H1 (cell line): ENCODE measurements at regions not wholly inside any gene's neighbourhood (a gene's known extent, or its start where the extent isn't known, plus 50 kb on each side); places are given as distances from the start of the nearest gene placed in this dataset.

Experiments used
- CTCF ChIA-PET: fragments of 300-600 bp; sonication (Branson Sonifier 250); formaldehyde crosslinking; loops from one replicate; lab custom pipeline; 2021; ENCODE audit not compliant: partially characterized antibody; lab: Charles Lee
- POLR2A ChIA-PET: fragments of 300-600 bp; sonication (Branson Sonifier 250); formaldehyde crosslinking; loops from one replicate; lab custom pipeline; 2021; ENCODE audit warnings: inconsistent platforms; ENCODE audit not compliant: partially characterized antibody; lab: Charles Lee
- DNase-seq, 2 experiments: peaks; one replicate each; pipeline versions ENCODE4 v3.0.0 to v3.0.0-alpha.2; 2010 to 2022; ENCODE audit warnings: low spot score in 2 of 2, low read depth in 1 of 2, mixed read lengths in 1 of 2
- FAIRE-seq: peaks from 2 replicates; lab custom pipeline; 2011; peaks lifted over from hg19 to GRCh38; lab: Jason Lieb, UNC
- H2AFZ ChIP-seq: 2 replicates; pipeline ENCODE4 v1.8.1; 2012; ENCODE audit warnings: low read length, inconsistent platforms
- H2AK5ac ChIP-seq: 2 replicates; pipeline ENCODE4 v1.6.1; 2013; ENCODE audit warnings: low read depth, low read length
- H2BK120ac ChIP-seq: replicated peaks from 2 replicates; pipeline ENCODE3; 2013; ENCODE audit warnings: low read depth, low read length, inconsistent platforms
- H2BK12ac ChIP-seq: 2 replicates; pipeline ENCODE4 v1.6.1; 2013; ENCODE audit warnings: low read depth, low read length
- H2BK15ac ChIP-seq: 2 replicates; pipeline ENCODE4 v1.6.1; 2013; ENCODE audit warnings: low read length
- H2BK20ac ChIP-seq: 2 replicates; pipeline ENCODE4 v1.6.1; 2013; ENCODE audit warnings: low read length
- H2BK5ac ChIP-seq: 2 replicates; pipeline ENCODE4 v1.6.1; 2013; ENCODE audit warnings: low read depth, low read length
- H3K14ac ChIP-seq: 2 replicates; pipeline ENCODE4 v1.6.1; 2013; ENCODE audit warnings: inconsistent platforms; ENCODE audit not compliant: insufficient read length
- H3K18ac ChIP-seq: 2 replicates; pipeline ENCODE4 v1.6.1; 2013; ENCODE audit warnings: low read length; ENCODE audit errors: extremely low read depth
- H3K23ac ChIP-seq: 2 replicates; pipeline ENCODE4 v1.6.1; 2013; ENCODE audit warnings: inconsistent platforms; ENCODE audit not compliant: insufficient read length
- H3K23me2 ChIP-seq: 2 replicates; pipeline ENCODE4 v1.6.1; 2013; ENCODE audit warnings: low read depth, low read length
- H3K27ac ChIP-seq: 2 replicates; pipeline ENCODE4 v1.6.1; 2011; ENCODE audit warnings: low read depth, low read length, inconsistent platforms
- H3K27me3 ChIP-seq, 4 experiments: replicated peaks in 1 of 4; 1 replicate in 1 of 4; 2 replicates in 3 of 4; pipeline versions ENCODE4 v1.6.1 to v1.8.1; 2011 to 2013; ENCODE audit warnings: low read length in 3 of 4, mild to moderate bottlenecking in 3 of 4, inconsistent platforms in 2 of 4, mixed read lengths in 2 of 4, moderate library complexity in 1 of 4; ENCODE audit not compliant: control insufficient read depth in 3 of 4, insufficient read depth in 3 of 4; ENCODE audit errors: extremely low read depth in 1 of 4
- H3K36me3 ChIP-seq, 4 experiments: 2 replicates each; pipeline versions ENCODE4 v1.6.1 to v1.8.1; 2011 to 2013; ENCODE audit warnings: mild to moderate bottlenecking in 4 of 4, low read length in 3 of 4, moderate library complexity in 2 of 4, control low read depth in 1 of 4, inconsistent platforms in 1 of 4; ENCODE audit not compliant: insufficient read depth in 4 of 4, control insufficient read depth in 2 of 4
- H3K4ac ChIP-seq: replicated peaks from 2 replicates; pipeline ENCODE3; 2013; ENCODE audit warnings: low read length, low read depth, mixed read lengths, inconsistent platforms; ENCODE audit not compliant: insufficient read length
- H3K4me1 ChIP-seq, 4 experiments: replicated peaks in 1 of 4; 1 replicate in 1 of 4; 2 replicates in 3 of 4; pipeline versions ENCODE4 v1.6.1 to v1.8.1; 2011 to 2013; ENCODE audit warnings: low read length in 3 of 4, inconsistent platforms in 2 of 4, mixed read lengths in 1 of 4; ENCODE audit not compliant: insufficient read depth in 4 of 4, control insufficient read depth in 3 of 4
- H3K4me2 ChIP-seq, 2 experiments: 2 replicates each; pipeline versions ENCODE4 v1.6.1 to v1.8.1; 2011 to 2013; ENCODE audit warnings: low read depth in 2 of 2, low read length in 2 of 2, control low read depth in 1 of 2, inconsistent platforms in 1 of 2, mild to moderate bottlenecking in 1 of 2; ENCODE audit not compliant: insufficient read depth in 1 of 2
- H3K4me3 ChIP-seq, 4 experiments: fragments of 200-600, 300-600 bp in 1 of 4; sonication (generic), shearing (Covaris generic), sonication (Bioruptor Twin) in 1 of 4; 2 replicates each; pipeline versions ENCODE4 v1.5.1 to v1.8.1; 2011 to 2016; ENCODE audit warnings: low read length in 4 of 4, low read depth in 3 of 4, control low read depth in 2 of 4, inconsistent platforms in 2 of 4, mild to moderate bottlenecking in 2 of 4, mixed read lengths in 1 of 4, moderate library complexity in 1 of 4; ENCODE audit not compliant: insufficient read depth in 2 of 4; ENCODE audit errors: extremely low read depth in 1 of 4
- H3K56ac ChIP-seq: replicated peaks from 2 replicates; pipeline ENCODE3; 2013; ENCODE audit warnings: low read depth, mild to moderate bottlenecking, mixed read lengths, low read length, inconsistent platforms; ENCODE audit not compliant: insufficient read length
- H3K79me1 ChIP-seq: 2 replicates; pipeline ENCODE4 v1.6.1; 2013; ENCODE audit warnings: low read depth, low read length, control low read depth
- H3K79me2 ChIP-seq, 2 experiments: 2 replicates each; pipeline versions ENCODE4 v1.6.1 to v1.8.1; 2012 to 2013; ENCODE audit warnings: low read length in 2 of 2, mild to moderate bottlenecking in 2 of 2, inconsistent platforms in 1 of 2; ENCODE audit not compliant: insufficient read depth in 2 of 2, control insufficient read depth in 1 of 2
- H3K9ac ChIP-seq, 4 experiments: replicated peaks in 1 of 4; 1 replicate in 1 of 4; 2 replicates in 3 of 4; pipeline versions ENCODE4 v1.6.1 to v1.8.1; 2011 to 2013; ENCODE audit warnings: low read depth in 3 of 4, low read length in 3 of 4, control low read depth in 2 of 4, mild to moderate bottlenecking in 2 of 4, moderate library complexity in 2 of 4, inconsistent platforms in 1 of 4; ENCODE audit errors: extremely low read depth in 1 of 4
- H3K9me3 ChIP-seq, 2 experiments: 2 replicates each; pipeline versions ENCODE4 v1.6.1 to v1.8.1; 2012 to 2013; ENCODE audit warnings: mild to moderate bottlenecking in 2 of 2, moderate library complexity in 2 of 2, control low read depth in 1 of 2, inconsistent platforms in 1 of 2, low read depth in 1 of 2, low read length in 1 of 2, mixed read lengths in 1 of 2; ENCODE audit not compliant: insufficient read depth in 2 of 2
- H4K20me1 ChIP-seq, 2 experiments: replicated peaks in 1 of 2; 2 replicates each; pipeline versions ENCODE3 to v1.8.1; 2011 to 2013; ENCODE audit warnings: inconsistent platforms in 2 of 2, low read length in 2 of 2, mild to moderate bottlenecking in 1 of 2; ENCODE audit not compliant: insufficient read depth in 2 of 2, control insufficient read depth in 1 of 2
- H4K5ac ChIP-seq: 2 replicates; pipeline ENCODE4 v1.6.1; 2013; ENCODE audit warnings: low read length, low read depth, mixed read lengths, inconsistent platforms; ENCODE audit not compliant: insufficient read length
- H4K8ac ChIP-seq: 2 replicates; pipeline ENCODE4 v1.8.0; 2013; ENCODE audit warnings: mild to moderate bottlenecking, moderate library complexity, low read length, inconsistent platforms; ENCODE audit not compliant: insufficient read depth; ENCODE audit errors: extremely low read depth
- H4K91ac ChIP-seq: replicated peaks from 2 replicates; pipeline ENCODE3; 2013; ENCODE audit warnings: low read length, mixed read lengths, inconsistent platforms; ENCODE audit not compliant: insufficient read length
- CHD2 ChIP-seq: IDR thresholded peaks from 2 replicates; pipeline ENCODE4 v1.6.1; 2012; ENCODE audit warnings: low read length, improper control_type of control experiment
- RBBP5 ChIP-seq: IDR thresholded peaks from 2 replicates; pipeline ENCODE4 v1.7.1; 2012; ENCODE audit warnings: low read depth, mild to moderate bottlenecking, inconsistent platforms, low read length, moderate library complexity, borderline replicate concordance
- RFX5 ChIP-seq: IDR thresholded peaks from 2 replicates; pipeline ENCODE4 v1.6.1; 2011; ENCODE audit warnings: low read depth, low read length, improper control_type of control experiment, borderline replicate concordance
- TAF7 ChIP-seq: optimal IDR thresholded peaks from 2 replicates; pipeline ENCODE3; 2011; ENCODE audit warnings: low read depth, mild to moderate bottlenecking, inconsistent platforms, low read length, moderate library complexity, borderline replicate concordance
- WGBS, 2 experiments: shearing (Covaris generic) in 1 of 2; methylation state at CpG; one replicate each; pipeline versions ENCODE4 v1.1.6 to v1.1.7; 2013 to 2015; ENCODE audit warnings: low lambda C conversion rate in 2 of 2, mixed read lengths in 2 of 2, inconsistent platforms in 1 of 2, low coverage in 1 of 2, missing lambda C conversion rate in 1 of 2; ENCODE audit not compliant: insufficient replicate concordance in 2 of 2, insufficient coverage in 1 of 2, insufficient read length in 1 of 2; ENCODE audit errors: extremely low coverage in 1 of 2, missing lambda C conversion rate in 1 of 2; 5-methylcytosine and 5-hydroxymethylcytosine counted together

- H4K20me1 ChIP-seq, result no peaks in the 10 kb centered on the region
- no peaks in the 10 kb centered on the region for H3K36me3 ChIP-seq
- H4K8ac ChIP-seq, result no peak overlapping the region
- no peak overlapping the region for H3K18ac ChIP-seq
- H3K4me1 ChIP-seq, result no peaks in the 10 kb centered on the region
- no peak overlapping the region for H3K23ac ChIP-seq
- FAIRE-seq (no peak), DNase-seq (no peak)
- H2BK120ac ChIP-seq, result no peak overlapping the region
- no peaks in the 10 kb centered on the region for H3K79me2 ChIP-seq
- no peak overlapping the region for H3K56ac ChIP-seq
- no peak overlapping the region for H2AK5ac ChIP-seq
- no peak overlapping the region for H3K4ac ChIP-seq
- H3K79me1 ChIP-seq, result no peaks in the 10 kb centered on the region
- no peak overlapping the region for H2BK15ac ChIP-seq
- H2BK5ac ChIP-seq, result no peak overlapping the region
- no peak overlapping the region for H2AFZ ChIP-seq
- CTCF ChIA-PET, result no interaction called here
- no peak overlapping the region for H3K27ac ChIP-seq
- H3K9me3 ChIP-seq, result no peaks in the 10 kb centered on the region
- H3K27me3 ChIP-seq, result no peaks in the 10 kb centered on the region
- H2BK12ac ChIP-seq, result no peak overlapping the region
- H4K91ac ChIP-seq, result no peak overlapping the region
- POLR2A ChIA-PET, result no interaction called here
- TF ChIP-seq TAF7 (no peak), CHD2 (no peak), RFX5 (no peak), RBBP5 (no peak)
- H3K14ac ChIP-seq, result no peak overlapping the region
- WGBS, 2 experiments, result 92% methylated on average over 6 of the region's 6 CpGs; no CpG with 5 or more reads in 1 of the 2 experiments
- no peak overlapping the region for H3K4me3 ChIP-seq
- H3K4me2 ChIP-seq, result no peak overlapping the region
- H2BK20ac ChIP-seq, result no peak overlapping the region
- H3K23me2 ChIP-seq, result 0 out of 2 replicates have a peak, but pooled peaks cover 2% of the 10 kb centered on the region
- no peak overlapping the region for H4K5ac ChIP-seq
- H3K9ac ChIP-seq, result no peak overlapping the region
Observed at GRCh38 chr16:50427107-50427506, 58.3 kb upstream of the BRD7 start.
